ENCODE measurements at regions not wholly inside any gene's neighbourhood (a gene's known extent, or its start where the extent isn't known, plus 50 kb on each side); places are given as distances from the start of the nearest gene placed in this dataset.

GRCh38 chrX:125622899-125623298, 303.2 kb downstream of the TEX13C start:
- H3K4me1 ChIP-seq, result no peaks in the 10 kb centered on the region

GRCh38 chrX:125627676-125628075, 308.0 kb downstream of the TEX13C start:
- Histone ChIP-seq H3K27me3 (no peaks in the 10 kb centered on the region), H3K36me3 (no peaks in the 10 kb centered on the region), H3K4me1 (no peaks in the 10 kb centered on the region), H3K4me3 (no peak overlapping the region), H3K27ac (no peak overlapping the region), H3K9me3 (no peaks in the 10 kb centered on the region)
- TF ChIP-seq POLR2A (IDR thresholded peaks at IDR 0.05), result no peak
- TF ChIP-seq EP300 (IDR thresholded peaks at IDR 0.05), result no peak
- TF ChIP-seq POLR2AphosphoS5 (IDR thresholded peaks at IDR 0.05), result no peak
- TF ChIP-seq, protein P1, sequence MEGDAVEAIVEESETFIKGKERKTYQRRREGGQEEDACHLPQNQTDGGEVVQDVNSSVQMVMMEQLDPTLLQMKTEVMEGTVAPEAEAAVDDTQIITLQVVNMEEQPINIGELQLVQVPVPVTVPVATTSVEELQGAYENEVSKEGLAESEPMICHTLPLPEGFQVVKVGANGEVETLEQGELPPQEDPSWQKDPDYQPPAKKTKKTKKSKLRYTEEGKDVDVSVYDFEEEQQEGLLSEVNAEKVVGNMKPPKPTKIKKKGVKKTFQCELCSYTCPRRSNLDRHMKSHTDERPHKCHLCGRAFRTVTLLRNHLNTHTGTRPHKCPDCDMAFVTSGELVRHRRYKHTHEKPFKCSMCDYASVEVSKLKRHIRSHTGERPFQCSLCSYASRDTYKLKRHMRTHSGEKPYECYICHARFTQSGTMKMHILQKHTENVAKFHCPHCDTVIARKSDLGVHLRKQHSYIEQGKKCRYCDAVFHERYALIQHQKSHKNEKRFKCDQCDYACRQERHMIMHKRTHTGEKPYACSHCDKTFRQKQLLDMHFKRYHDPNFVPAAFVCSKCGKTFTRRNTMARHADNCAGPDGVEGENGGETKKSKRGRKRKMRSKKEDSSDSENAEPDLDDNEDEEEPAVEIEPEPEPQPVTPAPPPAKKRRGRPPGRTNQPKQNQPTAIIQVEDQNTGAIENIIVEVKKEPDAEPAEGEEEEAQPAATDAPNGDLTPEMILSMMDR (IDR thresholded peaks at IDR 0.05), result no peak
- no peak for DNase-seq
- intact Hi-C loops (cut with DNase I; ENCODE audit: low total_unique reads), result no loop called here
- WGBS, 5 donors, result 55 to 71% (median 57%) methylated on average over 5 to 6 of the region's 6 CpGs

More at GRCh38 chrX:125622899-125623298, 303.2 kb downstream of the TEX13C start:
- 53 to 85% (median 65%) methylated on average over 2 of the region's 2 CpGs for WGBS, 5 donors
- H3K9me3 ChIP-seq, result no peaks in the 10 kb centered on the region
- H3K4me3 ChIP-seq, result no peak overlapping the region
- no peak overlapping the region for H3K27ac ChIP-seq
- no peaks in the 10 kb centered on the region for H3K27me3 ChIP-seq
- TF ChIP-seq POLR2AphosphoS5 (IDR thresholded peaks at IDR 0.05) (no peak), POLR2A (IDR thresholded peaks at IDR 0.05) (no peak), EP300 (IDR thresholded peaks at IDR 0.05) (no peak)
- TF ChIP-seq, protein P1 (IDR thresholded peaks at IDR 0.05), result no peak
- no peaks in the 10 kb centered on the region for H3K36me3 ChIP-seq
- intact Hi-C loops (cut with DNase I; ENCODE audit: low total_unique reads), result no loop called here
- DNase-seq, result no peak

GRCh38 chrX:125628435-125628834, 308.8 kb downstream of the TEX13C start:
- H3K36me3 ChIP-seq, result no peaks in the 10 kb centered on the region
- no peaks in the 10 kb centered on the region for H3K9me3 ChIP-seq
- DNase-seq, result no peak
- TF ChIP-seq, protein P1 (IDR thresholded peaks at IDR 0.05), result no peak
- TF ChIP-seq POLR2AphosphoS5 (IDR thresholded peaks at IDR 0.05), result no peak
- TF ChIP-seq EP300 (IDR thresholded peaks at IDR 0.05), result no peak
- TF ChIP-seq POLR2A (IDR thresholded peaks at IDR 0.05), result no peak
- intact Hi-C loops (cut with DNase I; ENCODE audit: low total_unique reads), result no loop called here
- H3K4me1 ChIP-seq, result no peaks in the 10 kb centered on the region
- 19 to 44% (median 40%) methylated on average over 1 of the region's 1 CpG; no CpG with 5 or more reads in 1 of the 5 donors for WGBS, 5 donors
- H3K4me3 ChIP-seq, result no peak overlapping the region
- H3K27ac ChIP-seq, result no peak overlapping the region
- H3K27me3 ChIP-seq, result no peaks in the 10 kb centered on the region

GRCh38 chrX:125641405-125641804, 321.7 kb downstream of the TEX13C start:
- TF ChIP-seq POLR2AphosphoS5 (IDR thresholded peaks at IDR 0.05) (no peak), EP300 (IDR thresholded peaks at IDR 0.05) (no peak), POLR2A (IDR thresholded peaks at IDR 0.05) (no peak)
- TF ChIP-seq, protein P1 (IDR thresholded peaks at IDR 0.05), result no peak
- no peaks in the 10 kb centered on the region for H3K4me1 ChIP-seq
- peaks cover 0 to 4% (median 1%) of the 10 kb centered on the region in 4 donors for H3K9me3 ChIP-seq
- H3K27ac ChIP-seq, result no peak overlapping the region
- intact Hi-C loops (cut with DNase I; ENCODE audit: low total_unique reads), result no loop called here
- H3K27me3 ChIP-seq, result no peaks in the 10 kb centered on the region
- WGBS, 5 donors, result 43 to 100% (median 72%) methylated on average over 1 of the region's 1 CpG
- H3K36me3 ChIP-seq, result no peaks in the 10 kb centered on the region
- no peak overlapping the region for H3K4me3 ChIP-seq
- DNase-seq, result no peak
